GM12891 (cell line): ENCODE measurements at regions not wholly inside any gene's neighbourhood (a gene's known extent, or its start where the extent isn't known, plus 50 kb on each side); places are given as distances from the start of the nearest gene placed in this dataset.

Source experiments
- PAX5 ChIP-seq: IDR thresholded peaks from 2 replicates; pipeline ENCODE4 v1.6.1; 2011; ENCODE audit warnings: low read length, moderate library complexity, mild to moderate bottlenecking; ENCODE audit not compliant: insufficient read depth, severe bottlenecking
- POLR2A ChIP-seq: IDR thresholded peaks from 2 replicates; pipeline ENCODE4 v1.6.1; 2011; ENCODE audit warnings: low read depth, low read length, control low read depth
- POLR2AphosphoS5 ChIP-seq: IDR thresholded peaks from 2 replicates; pipeline ENCODE4 v1.6.1; 2011; ENCODE audit warnings: low read depth, low read length, control low read depth
- SPI1 ChIP-seq: IDR thresholded peaks from 2 replicates; pipeline ENCODE4 v1.6.1; 2011; ENCODE audit warnings: low read depth, low read length, control low read depth
- TAF1 ChIP-seq: IDR thresholded peaks from 2 replicates; pipeline ENCODE4 v1.6.1; 2011; ENCODE audit warnings: low read depth, low read length, control low read depth

DNA sequence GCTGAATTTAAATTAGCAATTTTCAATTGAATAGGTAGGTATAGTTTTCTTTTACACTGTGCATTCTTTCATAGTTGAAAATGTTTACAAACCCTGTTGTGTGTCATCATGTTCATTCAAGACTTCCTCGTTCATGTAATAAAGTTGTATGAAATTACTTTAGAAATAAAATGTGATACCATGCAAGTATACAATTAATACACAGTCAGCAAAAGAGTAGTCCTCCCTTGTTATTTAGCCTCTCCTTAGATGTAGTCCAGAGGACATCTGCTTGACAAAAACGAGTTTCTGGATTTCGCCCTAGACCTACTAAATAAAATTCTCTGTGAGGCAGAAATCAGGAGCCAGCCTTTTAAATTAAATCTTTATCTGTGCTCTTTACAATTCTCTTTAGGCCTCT is 231.6 kb downstream of the CXXC4 start:
- no peak for TF ChIP-seq POLR2A
- TF ChIP-seq TAF1: no peak
- no peak for TF ChIP-seq POLR2AphosphoS5
- TF ChIP-seq SPI1: no peak
- TF ChIP-seq PAX5: no peak
